ENCODE measurements at regions not wholly inside any gene's neighbourhood (a gene's known extent, or its start where the extent isn't known, plus 50 kb on each side); places are given as distances from the start of the nearest gene placed in this dataset.

- Histone ChIP-seq H3K36me3 (ENCODE audit: insufficient read depth, low read length) (no peaks in the 10 kb centered on the region), H3K9me3 (ENCODE audit: control insufficient read depth, insufficient read depth, low read length) (no peaks in the 10 kb centered on the region), H3K4me1 (ENCODE audit: insufficient read depth, low read length) (no peaks in the 10 kb centered on the region), H3K9ac (ENCODE audit: low read depth, low read length) (no peak overlapping the region)
Measured at GRCh38 chr18:64337018-64337417, 188.1 kb upstream of the LINC00305 start.

GRCh38 chr18:64334748-64335147 lies 185.9 kb upstream of the LINC00305 start:
- no peaks in the 10 kb centered on the region for H3K9me3 ChIP-seq (ENCODE audit: control insufficient read depth, insufficient read depth, low read length)
- H3K9ac ChIP-seq (ENCODE audit: low read depth, low read length), result no peak overlapping the region
- no peaks in the 10 kb centered on the region for H3K4me1 ChIP-seq (ENCODE audit: insufficient read depth, low read length)
- no peaks in the 10 kb centered on the region for H3K36me3 ChIP-seq (ENCODE audit: insufficient read depth, low read length)

GRCh38 chr18:64333584-64333983 lies 184.7 kb upstream of the LINC00305 start:
- no peaks in the 10 kb centered on the region for H3K36me3 ChIP-seq (ENCODE audit: insufficient read depth, low read length)
- H3K9me3 ChIP-seq (ENCODE audit: control insufficient read depth, insufficient read depth, low read length), result no peaks in the 10 kb centered on the region
- H3K4me1 ChIP-seq (ENCODE audit: insufficient read depth, low read length), result no peaks in the 10 kb centered on the region
- no peak overlapping the region for H3K9ac ChIP-seq (ENCODE audit: low read depth, low read length)

GRCh38 chr18:64332835-64333234 lies 183.9 kb upstream of the LINC00305 start:
- no peaks in the 10 kb centered on the region for H3K4me1 ChIP-seq (ENCODE audit: insufficient read depth, low read length)

GRCh38 chr18:64331419-64331818 lies 182.5 kb upstream of the LINC00305 start:
- no peaks in the 10 kb centered on the region for H3K36me3 ChIP-seq (ENCODE audit: insufficient read depth, low read length)
- H3K9ac ChIP-seq (ENCODE audit: low read depth, low read length), result no peak overlapping the region
- H3K9me3 ChIP-seq (ENCODE audit: control insufficient read depth, insufficient read depth, low read length), result no peaks in the 10 kb centered on the region
- no peaks in the 10 kb centered on the region for H3K4me1 ChIP-seq (ENCODE audit: insufficient read depth, low read length)

More at GRCh38 chr18:64332835-64333234, 183.9 kb upstream of the LINC00305 start:
- no peak overlapping the region for H3K9ac ChIP-seq (ENCODE audit: low read depth, low read length)
- H3K9me3 ChIP-seq (ENCODE audit: control insufficient read depth, insufficient read depth, low read length), result no peaks in the 10 kb centered on the region
- no peaks in the 10 kb centered on the region for H3K36me3 ChIP-seq (ENCODE audit: insufficient read depth, low read length)

- H3K9me3 ChIP-seq (ENCODE audit: control insufficient read depth, insufficient read depth, low read length), result no peaks in the 10 kb centered on the region
- H3K36me3 ChIP-seq (ENCODE audit: insufficient read depth, low read length), result no peaks in the 10 kb centered on the region
- no peaks in the 10 kb centered on the region for H3K4me1 ChIP-seq (ENCODE audit: insufficient read depth, low read length)
- no peak overlapping the region for H3K9ac ChIP-seq (ENCODE audit: low read depth, low read length)
Measured at GRCh38 chr18:64330931-64331330, 182.0 kb upstream of the LINC00305 start.

GRCh38 chr18:64330161-64330560 lies 181.3 kb upstream of the LINC00305 start:
- no peaks in the 10 kb centered on the region for H3K9me3 ChIP-seq (ENCODE audit: control insufficient read depth, insufficient read depth, low read length)
- no peaks in the 10 kb centered on the region for H3K36me3 ChIP-seq (ENCODE audit: insufficient read depth, low read length)
- no peak overlapping the region for H3K9ac ChIP-seq (ENCODE audit: low read depth, low read length)

GRCh38 chr18:64322189-64322588 lies 173.3 kb upstream of the LINC00305 start:
- H3K9me3 ChIP-seq (ENCODE audit: control insufficient read depth, insufficient read depth, low read length), result peaks cover 3% of the 10 kb centered on the region; the same call in 1 of the 2 replicates
- no peaks in the 10 kb centered on the region for H3K4me1 ChIP-seq (ENCODE audit: insufficient read depth, low read length)
- H3K36me3 ChIP-seq (ENCODE audit: insufficient read depth, low read length), result no peaks in the 10 kb centered on the region
- no peak overlapping the region for H3K9ac ChIP-seq (ENCODE audit: low read depth, low read length)

More at GRCh38 chr18:64330161-64330560, 181.3 kb upstream of the LINC00305 start:
- no peaks in the 10 kb centered on the region for H3K4me1 ChIP-seq (ENCODE audit: insufficient read depth, low read length)

GRCh38 chr18:64318547-64318946 lies 169.7 kb upstream of the LINC00305 start:
- Histone ChIP-seq H3K9me3 (ENCODE audit: control insufficient read depth, insufficient read depth, low read length) (peaks cover 3% of the 10 kb centered on the region; the same call in 1 of the 2 replicates), H3K36me3 (ENCODE audit: insufficient read depth, low read length) (no peaks in the 10 kb centered on the region), H3K4me1 (ENCODE audit: insufficient read depth, low read length) (no peaks in the 10 kb centered on the region), H3K9ac (ENCODE audit: low read depth, low read length) (no peak overlapping the region)

- Histone ChIP-seq H3K36me3 (ENCODE audit: insufficient read depth, low read length) (no peaks in the 10 kb centered on the region), H3K4me1 (ENCODE audit: insufficient read depth, low read length) (no peaks in the 10 kb centered on the region), H3K9ac (ENCODE audit: low read depth, low read length) (no peak overlapping the region), H3K9me3 (ENCODE audit: control insufficient read depth, insufficient read depth, low read length) (no peaks in the 10 kb centered on the region)
Measured at GRCh38 chr18:64311859-64312258, 163.0 kb upstream of the LINC00305 start.

- Histone ChIP-seq H3K9me3 (ENCODE audit: control insufficient read depth, insufficient read depth, low read length) (no peaks in the 10 kb centered on the region), H3K4me1 (ENCODE audit: insufficient read depth, low read length) (no peaks in the 10 kb centered on the region), H3K9ac (ENCODE audit: low read depth, low read length) (no peak overlapping the region), H3K36me3 (ENCODE audit: insufficient read depth, low read length) (no peaks in the 10 kb centered on the region)
Measured at GRCh38 chr18:64295839-64296238, 147.0 kb upstream of the LINC00305 start.

- H3K9ac ChIP-seq (ENCODE audit: low read depth, low read length), result no peak overlapping the region
Measured at GRCh38 chr18:64294967-64295366, 146.1 kb upstream of the LINC00305 start.

GRCh38 chr18:64288432-64288831 lies 139.5 kb upstream of the LINC00305 start:
- H3K36me3 ChIP-seq (ENCODE audit: insufficient read depth, low read length), result no peaks in the 10 kb centered on the region; the same call in 1 of the 2 replicates
- H3K4me1 ChIP-seq (ENCODE audit: insufficient read depth, low read length), result no peaks in the 10 kb centered on the region
- no peaks in the 10 kb centered on the region for H3K9me3 ChIP-seq (ENCODE audit: control insufficient read depth, insufficient read depth, low read length)
- no peak overlapping the region for H3K9ac ChIP-seq (ENCODE audit: low read depth, low read length)

More at GRCh38 chr18:64294967-64295366, 146.1 kb upstream of the LINC00305 start:
- no peaks in the 10 kb centered on the region for H3K4me1 ChIP-seq (ENCODE audit: insufficient read depth, low read length)
- no peaks in the 10 kb centered on the region for H3K9me3 ChIP-seq (ENCODE audit: control insufficient read depth, insufficient read depth, low read length)
- H3K36me3 ChIP-seq (ENCODE audit: insufficient read depth, low read length), result no peaks in the 10 kb centered on the region

- H3K36me3 ChIP-seq (ENCODE audit: insufficient read depth, low read length), result no peaks in the 10 kb centered on the region; the same call in 1 of the 2 replicates
- no peak overlapping the region for H3K9ac ChIP-seq (ENCODE audit: low read depth, low read length)
- no peaks in the 10 kb centered on the region for H3K4me1 ChIP-seq (ENCODE audit: insufficient read depth, low read length)
Measured at GRCh38 chr18:64287926-64288325, 139.0 kb upstream of the LINC00305 start.

GRCh38 chr18:64283059-64283458 lies 134.2 kb upstream of the LINC00305 start:
- Histone ChIP-seq H3K4me1 (ENCODE audit: insufficient read depth, low read length) (no peaks in the 10 kb centered on the region), H3K36me3 (ENCODE audit: insufficient read depth, low read length) (no peaks in the 10 kb centered on the region; the same call in 1 of the 2 replicates), H3K9me3 (ENCODE audit: control insufficient read depth, insufficient read depth, low read length) (peaks cover 9% of the 10 kb centered on the region; the same call in 1 of the 2 replicates), H3K9ac (ENCODE audit: low read depth, low read length) (no peak overlapping the region)

More at GRCh38 chr18:64287926-64288325, 139.0 kb upstream of the LINC00305 start:
- H3K9me3 ChIP-seq (ENCODE audit: control insufficient read depth, insufficient read depth, low read length), result no peaks in the 10 kb centered on the region
